Endothelial cell of umbilical vein (primary cell): ENCODE measurements at regions not wholly inside any gene's neighbourhood (a gene's known extent, or its start where the extent isn't known, plus 50 kb on each side); places are given as distances from the start of the nearest gene placed in this dataset.

Source experiments
- BruUV-seq: library from RNA; stranded (reverse); fragments of 400-500 nt; replicated peaks from 2 replicates; lab custom pipeline; 2021; lab: Mats Ljungman, UMichigan
- CTCF ChIA-PET: fragments of 300-600, 350-600 bp; sonication (Branson Sonifier 250); formaldehyde crosslinking; loops from one replicate; lab custom pipeline; 2021; ENCODE audit warnings: antibody characterized with exemption, inconsistent platforms; lab: Charles Lee
- POLR2A ChIA-PET: fragments of 300-600, 350-600 bp; sonication (Branson Sonifier 250); formaldehyde crosslinking; loops from one replicate; lab custom pipeline; 2021; ENCODE audit warnings: antibody characterized with exemption, inconsistent platforms; lab: Charles Lee
- DNase-seq: peaks from one replicate; pipeline ENCODE4 v3.0.0-alpha.2; 2011; ENCODE audit warnings: low read depth, low spot score
- FAIRE-seq: peaks from 2 replicates; lab custom pipeline; 2011; peaks lifted over from hg19 to GRCh38; lab: Jason Lieb, UNC
- H2AFZ ChIP-seq: 2 replicates; pipeline ENCODE4 v1.6.0; 2012; ENCODE audit warnings: low read depth, low read length, control low read depth, inconsistent platforms
- H3K27ac ChIP-seq: 2 replicates; pipeline ENCODE4 v1.5.1; 2011; ENCODE audit warnings: low read depth, mild to moderate bottlenecking, control low read depth, low read length, moderate library complexity; ENCODE audit not compliant: insufficient read depth
- H3K27me3 ChIP-seq, 2 experiments: 2 replicates each; pipeline versions ENCODE4 v1.6.0 to v1.6.1; 2011; ENCODE audit warnings: low read length in 2 of 2, mixed read lengths in 1 of 2; ENCODE audit not compliant: control insufficient read depth in 2 of 2, insufficient read depth in 2 of 2
- H3K36me3 ChIP-seq, 2 experiments: 2 replicates in 1 of 2; 3 replicates in 1 of 2; pipeline ENCODE4 v1.5.1; 2011; ENCODE audit warnings: low read length in 2 of 2, mild to moderate bottlenecking in 1 of 2, moderate library complexity in 1 of 2; ENCODE audit not compliant: control insufficient read depth in 2 of 2, insufficient read depth in 2 of 2; ENCODE audit errors: extremely low read depth in 1 of 2
- H3K4me1 ChIP-seq: 3 replicates; pipeline ENCODE4 v1.5.1; 2011; ENCODE audit warnings: mild to moderate bottlenecking, low read length; ENCODE audit not compliant: control insufficient read depth, insufficient read depth; ENCODE audit errors: extremely low read depth
- H3K4me2 ChIP-seq: 2 replicates; pipeline ENCODE4 v1.6.1; 2011; ENCODE audit warnings: low read length, control low read depth, mixed read lengths; ENCODE audit not compliant: insufficient read depth
- H3K4me3 ChIP-seq, 3 experiments: fragments of 200-600 bp in 1 of 3; sonication (generic), shearing (Covaris generic) in 1 of 3; replicated peaks in 1 of 3; 2 replicates each; pipeline ENCODE4 v1.5.1; 2011 to 2016; ENCODE audit warnings: control low read depth in 3 of 3, low read length in 3 of 3, mild to moderate bottlenecking in 2 of 3, inconsistent platforms in 1 of 3, low read depth in 1 of 3, moderate library complexity in 1 of 3; ENCODE audit not compliant: insufficient read depth in 1 of 3
- H3K79me2 ChIP-seq: 2 replicates; pipeline ENCODE4 v1.6.0; 2012; ENCODE audit warnings: low read length, inconsistent platforms; ENCODE audit not compliant: control insufficient read depth, insufficient read depth
- H3K9ac ChIP-seq: replicated peaks from 2 replicates; pipeline ENCODE3; 2011; ENCODE audit warnings: low read length, control low read depth; ENCODE audit not compliant: insufficient read depth; ENCODE audit errors: extremely low read depth
- H3K9me1 ChIP-seq: replicated peaks from 3 replicates; pipeline ENCODE4 v1.6.0; 2011; ENCODE audit warnings: mild to moderate bottlenecking, low read length; ENCODE audit not compliant: control insufficient read depth, insufficient read depth; ENCODE audit errors: extremely low read depth
- H3K9me3 ChIP-seq: replicated peaks from 2 replicates; pipeline ENCODE4 v1.5.1; 2012; ENCODE audit warnings: low read length, inconsistent platforms; ENCODE audit not compliant: control insufficient read depth, insufficient read depth
- H4K20me1 ChIP-seq: replicated peaks from 2 replicates; pipeline ENCODE3; 2011; ENCODE audit warnings: mild to moderate bottlenecking, low read length; ENCODE audit not compliant: control insufficient read depth, insufficient read depth; ENCODE audit errors: extremely low read depth
- EZH2 ChIP-seq: IDR thresholded peaks from 2 replicates; pipeline ENCODE4 v1.6.1; 2012; ENCODE audit warnings: borderline replicate concordance, low read depth, mild to moderate bottlenecking, moderate library complexity, low read length, inconsistent platforms; ENCODE audit not compliant: severe bottlenecking
- FOS ChIP-seq: IDR thresholded peaks from 2 replicates; pipeline ENCODE4 v1.6.1; 2011; ENCODE audit warnings: mild to moderate bottlenecking, low read length, moderate library complexity, borderline replicate concordance; ENCODE audit not compliant: insufficient read depth
- GATA2 ChIP-seq: IDR thresholded peaks from 2 replicates; pipeline ENCODE4 v1.7.0; 2011; ENCODE audit warnings: low read depth, mild to moderate bottlenecking, moderate library complexity, mixed read lengths, low read length; ENCODE audit not compliant: insufficient read length, insufficient read depth
- JUN ChIP-seq: IDR thresholded peaks from 2 replicates; pipeline ENCODE4 v1.6.1; 2011; ENCODE audit warnings: borderline replicate concordance, low read depth; ENCODE audit not compliant: insufficient read length, insufficient read depth
- MYC ChIP-seq: IDR thresholded peaks from one replicate; pipeline ENCODE4 v1.6.1; 2011; ENCODE audit warnings: mild to moderate bottlenecking, low read depth, low read length
- POLR2A ChIP-seq: IDR thresholded peaks from 2 replicates; pipeline ENCODE4 v1.6.1; 2012; ENCODE audit warnings: low read depth, mild to moderate bottlenecking, control low read depth, low read length
- POLR2AphosphoS5 ChIP-seq: IDR thresholded peaks from 2 replicates; pipeline ENCODE4 v1.6.1; 2012; ENCODE audit warnings: low read depth, mild to moderate bottlenecking, control low read depth, low read length, moderate library complexity; ENCODE audit not compliant: insufficient read depth
- dilution Hi-C: fragments of 300-500 bp; cut with MboI; formaldehyde crosslinking; loops from one replicate; pipeline ENCODE4 v1.15.0; 2019; ENCODE audit warnings: low sequenced_read_pairs; ENCODE audit not compliant: extremely low pct_ligation_motif_present
- intact Hi-C: fragments of 100-400 bp; cut with micrococcal nuclease; formaldehyde crosslinking; loops from one replicate; pipeline ENCODE4 v1.10.0; 2022
- TF ChIP-seq, protein P1 (sequence below), 2 donors: IDR thresholded peaks; 1 replicate in 1 of 2; 2 replicates in 1 of 2; pipeline ENCODE4 v1.5.1; 2011; ENCODE audit warnings: low read length in 2 of 2, mild to moderate bottlenecking in 2 of 2, moderate library complexity in 2 of 2, control low read depth in 1 of 2, inconsistent platforms in 1 of 2, low read depth in 1 of 2; ENCODE audit not compliant: insufficient read depth in 1 of 2; ENCODE audit errors: extremely low read depth in 1 of 2
- TF ChIP-seq, protein P2 (sequence below): IDR thresholded peaks from 2 replicates; pipeline ENCODE4 v1.6.1; 2011; ENCODE audit not compliant: insufficient read depth, insufficient read length

DNA sequence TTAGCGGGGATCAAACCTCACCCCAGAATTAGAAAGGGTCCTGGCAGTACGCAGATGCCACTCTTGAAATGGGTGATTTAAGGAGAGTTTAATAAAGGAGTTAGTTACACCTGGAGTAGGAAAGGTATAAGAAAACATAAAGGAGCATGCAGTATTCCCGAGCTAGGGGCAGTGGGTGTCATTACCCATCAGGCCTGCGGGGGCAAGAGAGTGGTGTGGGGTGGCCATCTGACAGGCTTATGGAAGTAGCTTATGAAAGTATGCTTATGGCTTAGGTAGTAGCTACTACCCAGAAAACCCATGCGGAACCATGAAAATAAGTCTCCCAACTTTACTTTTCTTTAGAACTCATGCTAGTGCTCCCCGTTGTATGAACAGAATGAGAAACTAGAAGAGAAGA, 568.9 kb upstream of the ACVR2A start:
- FAIRE-seq = no peak
- ChIA-PET CTCF (interaction anchor here (1.6 kb wide), 1 partner anchor 11 kb away, joined by 4 read pairs; no protein-coding TSS in a partner anchor), POLR2A (no interaction called here)
- no peaks in the 10 kb centered on the region for H3K36me3 ChIP-seq
- H4K20me1 ChIP-seq = no peaks in the 10 kb centered on the region
- H3K9me3 ChIP-seq = peaks cover 3% of the 10 kb centered on the region
- intact Hi-C loops = no loop called here
- no peak overlapping the region for H3K4me2 ChIP-seq
- H2AFZ ChIP-seq = no peak overlapping the region
- BruUV-seq = no TSS peak
- H3K27ac ChIP-seq = no peak overlapping the region
- dilution Hi-C loops = no loop called here
- H3K4me1 ChIP-seq = no peaks in the 10 kb centered on the region
- no peak overlapping the region for H3K4me3 ChIP-seq
- no peak for TF ChIP-seq POLR2AphosphoS5
- no peak overlapping the region for H3K9ac ChIP-seq
- H3K27me3 ChIP-seq = no peaks in the 10 kb centered on the region
- H3K79me2 ChIP-seq = no peaks in the 10 kb centered on the region
- H3K9me1 ChIP-seq = no peaks in the 10 kb centered on the region
- DNase-seq = no peak

DNA sequence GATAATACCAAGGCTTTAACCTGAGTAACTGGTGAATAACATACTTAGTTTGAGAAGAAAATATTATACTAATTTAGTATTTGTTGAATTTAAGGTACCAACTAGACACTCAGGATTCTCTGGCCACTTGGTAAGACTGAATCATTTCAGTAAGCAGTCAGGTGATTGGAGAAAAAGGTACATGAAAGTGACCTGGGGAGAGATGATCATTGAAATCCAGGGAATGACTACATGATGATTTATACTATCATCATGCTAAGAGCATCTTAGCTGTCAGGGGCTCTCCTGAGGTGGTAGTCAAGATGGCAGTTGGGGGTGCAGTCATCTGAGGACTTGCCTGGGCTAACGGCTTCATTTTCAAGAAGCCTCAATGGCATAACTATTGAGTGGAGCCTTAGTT, 571.2 kb upstream of the ACVR2A start:
- Histone ChIP-seq H3K4me2 (no peak overlapping the region), H4K20me1 (no peaks in the 10 kb centered on the region), H3K27me3 (no peaks in the 10 kb centered on the region), H3K36me3 (no peaks in the 10 kb centered on the region), H3K79me2 (no peaks in the 10 kb centered on the region), H3K4me3 (no peak overlapping the region), H3K9me3 (peaks cover 3% of the 10 kb centered on the region), H2AFZ (no peak overlapping the region), H3K4me1 (no peaks in the 10 kb centered on the region), H3K9me1 (no peaks in the 10 kb centered on the region), H3K27ac (no peak overlapping the region), H3K9ac (no peak overlapping the region)
- intact Hi-C loops = no loop called here
- no TSS peak for BruUV-seq
- DNase-seq (no peak), FAIRE-seq (no peak)
- TF ChIP-seq JUN = no peak
- TF ChIP-seq POLR2A = no peak
- TF ChIP-seq POLR2AphosphoS5 = no peak
- TF ChIP-seq EZH2 = no peak
- TF ChIP-seq GATA2 = no peak
- no peak for TF ChIP-seq MYC
- TF ChIP-seq, protein P1, sequence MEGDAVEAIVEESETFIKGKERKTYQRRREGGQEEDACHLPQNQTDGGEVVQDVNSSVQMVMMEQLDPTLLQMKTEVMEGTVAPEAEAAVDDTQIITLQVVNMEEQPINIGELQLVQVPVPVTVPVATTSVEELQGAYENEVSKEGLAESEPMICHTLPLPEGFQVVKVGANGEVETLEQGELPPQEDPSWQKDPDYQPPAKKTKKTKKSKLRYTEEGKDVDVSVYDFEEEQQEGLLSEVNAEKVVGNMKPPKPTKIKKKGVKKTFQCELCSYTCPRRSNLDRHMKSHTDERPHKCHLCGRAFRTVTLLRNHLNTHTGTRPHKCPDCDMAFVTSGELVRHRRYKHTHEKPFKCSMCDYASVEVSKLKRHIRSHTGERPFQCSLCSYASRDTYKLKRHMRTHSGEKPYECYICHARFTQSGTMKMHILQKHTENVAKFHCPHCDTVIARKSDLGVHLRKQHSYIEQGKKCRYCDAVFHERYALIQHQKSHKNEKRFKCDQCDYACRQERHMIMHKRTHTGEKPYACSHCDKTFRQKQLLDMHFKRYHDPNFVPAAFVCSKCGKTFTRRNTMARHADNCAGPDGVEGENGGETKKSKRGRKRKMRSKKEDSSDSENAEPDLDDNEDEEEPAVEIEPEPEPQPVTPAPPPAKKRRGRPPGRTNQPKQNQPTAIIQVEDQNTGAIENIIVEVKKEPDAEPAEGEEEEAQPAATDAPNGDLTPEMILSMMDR (IDR thresholded peaks at IDR 0.05; ENCODE audit: extremely low read depth in 1 of 2, insufficient read depth in 1 of 2, low read depth in 1 of 2, low read length in 2 of 2) = no peak
- no peak for TF ChIP-seq FOS
- TF ChIP-seq, protein P2, sequence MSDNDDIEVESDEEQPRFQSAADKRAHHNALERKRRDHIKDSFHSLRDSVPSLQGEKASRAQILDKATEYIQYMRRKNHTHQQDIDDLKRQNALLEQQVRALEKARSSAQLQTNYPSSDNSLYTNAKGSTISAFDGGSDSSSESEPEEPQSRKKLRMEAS = no peak
- dilution Hi-C loops = no loop called here
- ChIA-PET CTCF (no interaction called here), POLR2A (no interaction called here)
